Heart left ventricle (tissue), 16 donors: ENCODE measurements at regions not wholly inside any gene's neighbourhood (a gene's known extent, or its start where the extent isn't known, plus 50 kb on each side); places are given as distances from the start of the nearest gene placed in this dataset.

Experiments used
- ATAC-seq, 4 donors: fragments of 200-7000 bp; cut with Tn5 transposase; one replicate each; pipeline ENCODE4 v1.9.1; 2020 to 2022; ENCODE audit warnings: moderate library complexity in 4 of 4, mild to moderate bottlenecking in 3 of 4, moderate number of reproducible peaks in 1 of 4
- DNase-seq, 5 donors: peaks; one replicate each; pipeline ENCODE4 v3.0.0-alpha.2; 2020
- H3K27ac ChIP-seq, 12 donors: fragments of 200-600 bp; sonication (generic) in 4 of 12; one replicate each; pipeline versions ENCODE4 v1.5.0 to v1.8.0; 2016 to 2022; ENCODE audit warnings: mild to moderate bottlenecking in 2 of 12
- H3K27me3 ChIP-seq, 9 donors: fragments of 200-600 bp; sonication (generic) in 2 of 9; one replicate each; pipeline versions ENCODE4 v1.5.1 to v1.8.0; 2016 to 2022; ENCODE audit warnings: mild to moderate bottlenecking in 3 of 9
- H3K36me3 ChIP-seq, 9 donors: fragments of 200-600 bp; sonication (generic) in 2 of 9; one replicate each; pipeline versions ENCODE4 v1.5.0 to v1.8.0; 2018 to 2022; ENCODE audit warnings: mild to moderate bottlenecking in 2 of 9
- H3K4me1 ChIP-seq, 12 donors: fragments of 200-600 bp; sonication (generic) in 4 of 12; one replicate each; pipeline versions ENCODE4 v1.5.0 to v1.8.0; 2016 to 2022; ENCODE audit warnings: mild to moderate bottlenecking in 3 of 12
- H3K4me3 ChIP-seq, 12 donors: fragments of 200-600 bp; sonication (generic) in 4 of 12; one replicate each; pipeline versions ENCODE4 v1.5.0 to v1.8.0; 2017 to 2022; ENCODE audit warnings: mild to moderate bottlenecking in 9 of 12, moderate library complexity in 4 of 12
- H3K9me3 ChIP-seq, 12 donors: fragments of 200-600 bp; sonication (generic) in 4 of 12; one replicate each; pipeline versions ENCODE4 v1.5.0 to v1.8.0; 2016 to 2022; ENCODE audit warnings: mild to moderate bottlenecking in 1 of 12
- POLR2A ChIP-seq, 2 donors: fragments of 450-650 bp; IDR thresholded peaks; one replicate each; pipeline ENCODE4 v1.6.1; 2017; ENCODE audit warnings: antibody characterized with exemption in 2 of 2, mild to moderate bottlenecking in 2 of 2, moderate library complexity in 2 of 2
- WGBS, 4 donors: extraction: QIAGEN DNeasy Blood & Tissue Kit in 2 of 4; methylation state at CpG; one replicate each; pipeline versions ENCODE4 v1.1.5 to v1.1.7; 2013 to 2018; 5-methylcytosine and 5-hydroxymethylcytosine counted together
- intact Hi-C, 10 donors: fragments of 100-400 bp; cut with DNase I; formaldehyde crosslinking; loops; one replicate each; pipeline versions ENCODE4 v1.11.1 to v1.14.2; 2022
- TF ChIP-seq, protein P1 (sequence below), 12 donors: fragments of 200-600 bp; sonication (generic) in 4 of 12; IDR thresholded peaks; one replicate each; pipeline versions ENCODE4 v1.5.0 to v1.8.0; 2018 to 2022; ENCODE audit warnings: antibody characterized with exemption in 12 of 12, mild to moderate bottlenecking in 5 of 12
- donor health status: ischemic (EF 13 %, LVEDD 7.1; RV severe dilation, severe dysfunction).
- donor health status: healthy with polysubstance abuse.
- donor health status: DM: no; HTN: yes; CAD: no.
- donor health status: DM: no; HTN: no; CAD: no.
- donor health status: ischemic (EF 25% LVEDD 6.9; RV normal size, moderate dysfunction).
- donor health status: ischemic (EF 25% LVEDD 5.7; RV mildly dilated, moderate dysfunction).
- donor health status: healthy.
- donor health status: DM: yes; HTN: yes; CAD: no.
- donor health status: ischemic (EF 35%, LVEDD 5.7; RV mildly dilated, moderate dysfunction).
- donor health status: nonischemic (EF 11% LVEDD 7.7; RV severe dilation, severe dysfunction).
- donor health status: DM: yes; HTN: yes; CAD: no.
- donor health status: PGD.
- donor health status: ischemic (EF 29% LVEDD 5.4; RV normal size, mild dysfunction).
- donor health status: nonischemic (EF 23%, LVEDD 6.1; RV moderate dilation, normal function).

- ATAC-seq (no peak), DNase-seq (no peak)
- Histone ChIP-seq H3K4me3 (no peak overlapping the region), H3K27ac (peak overlapping the region in 5 of 12 donors; percentile 44 to 59 (median 52)), H3K9me3 (no peaks in the 10 kb centered on the region), H3K4me1 (peaks cover 0 to 6% (median 0%) of the 10 kb centered on the region in 12 donors), H3K36me3 (no peaks in the 10 kb centered on the region), H3K27me3 (no peaks in the 10 kb centered on the region)
- intact Hi-C loops, result no loop called here
- no peak for TF ChIP-seq POLR2A (IDR thresholded peaks at IDR 0.05)
- TF ChIP-seq, protein P1, sequence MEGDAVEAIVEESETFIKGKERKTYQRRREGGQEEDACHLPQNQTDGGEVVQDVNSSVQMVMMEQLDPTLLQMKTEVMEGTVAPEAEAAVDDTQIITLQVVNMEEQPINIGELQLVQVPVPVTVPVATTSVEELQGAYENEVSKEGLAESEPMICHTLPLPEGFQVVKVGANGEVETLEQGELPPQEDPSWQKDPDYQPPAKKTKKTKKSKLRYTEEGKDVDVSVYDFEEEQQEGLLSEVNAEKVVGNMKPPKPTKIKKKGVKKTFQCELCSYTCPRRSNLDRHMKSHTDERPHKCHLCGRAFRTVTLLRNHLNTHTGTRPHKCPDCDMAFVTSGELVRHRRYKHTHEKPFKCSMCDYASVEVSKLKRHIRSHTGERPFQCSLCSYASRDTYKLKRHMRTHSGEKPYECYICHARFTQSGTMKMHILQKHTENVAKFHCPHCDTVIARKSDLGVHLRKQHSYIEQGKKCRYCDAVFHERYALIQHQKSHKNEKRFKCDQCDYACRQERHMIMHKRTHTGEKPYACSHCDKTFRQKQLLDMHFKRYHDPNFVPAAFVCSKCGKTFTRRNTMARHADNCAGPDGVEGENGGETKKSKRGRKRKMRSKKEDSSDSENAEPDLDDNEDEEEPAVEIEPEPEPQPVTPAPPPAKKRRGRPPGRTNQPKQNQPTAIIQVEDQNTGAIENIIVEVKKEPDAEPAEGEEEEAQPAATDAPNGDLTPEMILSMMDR (IDR thresholded peaks at IDR 0.05), result no peak
- 58 to 70% (median 65%) methylated on average over 1 of the region's 1 CpG for WGBS, 4 donors
These were observed 279.8 kb downstream of the C1D start for GRCh38 chr2:67783026-67783425.

DNA sequence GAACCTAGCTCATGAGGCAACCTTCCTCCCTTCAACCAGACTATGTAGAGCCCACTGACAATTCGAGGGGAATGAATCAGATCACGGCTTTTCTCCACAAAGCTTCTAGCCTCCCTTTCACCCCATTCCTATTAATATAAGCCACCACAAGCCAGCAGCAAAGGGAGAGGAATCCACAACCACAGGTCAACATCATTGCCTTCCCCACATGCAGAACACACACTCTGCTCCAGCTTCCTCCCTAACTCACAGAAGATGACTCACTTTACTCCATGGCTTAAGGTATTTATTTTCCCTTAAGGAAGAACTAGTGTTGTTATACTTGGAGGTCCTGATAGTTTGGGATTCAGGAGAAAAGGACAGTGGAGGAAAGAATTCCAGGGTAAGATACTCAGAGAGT lies 272.2 kb downstream of the C1D start:
- Histone ChIP-seq H3K9me3 (no peaks in the 10 kb centered on the region), H3K4me3 (no peak overlapping the region), H3K4me1 (no peaks in the 10 kb centered on the region), H3K27ac (no peak overlapping the region), H3K27me3 (no peaks in the 10 kb centered on the region), H3K36me3 (no peaks in the 10 kb centered on the region)
- DNase-seq (no peak), ATAC-seq (no peak)
- intact Hi-C loops, result no loop called here
- TF ChIP-seq POLR2A (IDR thresholded peaks at IDR 0.05), result no peak
- TF ChIP-seq, protein P1 (IDR thresholded peaks at IDR 0.05), result no peak
- WGBS, 4 donors, result 66 to 81% (median 73%) methylated on average over 2 of the region's 2 CpGs

- Histone ChIP-seq H3K27ac (no peak overlapping the region), H3K4me3 (no peak overlapping the region), H3K27me3 (no peaks in the 10 kb centered on the region), H3K4me1 (no peaks in the 10 kb centered on the region), H3K36me3 (no peaks in the 10 kb centered on the region), H3K9me3 (no peaks in the 10 kb centered on the region)
- DNase-seq (no peak), ATAC-seq (no peak)
- WGBS, 4 donors, result 70 to 81% (median 79%) methylated on average over 4 of the region's 4 CpGs
- intact Hi-C loops, result no loop called here
- TF ChIP-seq, protein P1 (IDR thresholded peaks at IDR 0.05), result no peak
- TF ChIP-seq POLR2A (IDR thresholded peaks at IDR 0.05), result no peak
These were observed 270.6 kb downstream of the C1D start for GRCh38 chr2:67792191-67792590.

GRCh38 chr2:67792681-67793091 lies 270.1 kb downstream of the C1D start:
- Histone ChIP-seq H3K4me1 (peaks cover 0 to 3% (median 0%) of the 10 kb centered on the region in 12 donors), H3K4me3 (no peak overlapping the region), H3K9me3 (no peaks in the 10 kb centered on the region), H3K27ac (no peak overlapping the region), H3K36me3 (no peaks in the 10 kb centered on the region), H3K27me3 (no peaks in the 10 kb centered on the region)
- DNase-seq, result no peak
- WGBS, 4 donors, result 89 to 95% (median 94%) methylated on average over 8 of the region's 8 CpGs
- ATAC-seq, result no peak
- TF ChIP-seq POLR2A (IDR thresholded peaks at IDR 0.05), result no peak
- TF ChIP-seq, protein P1 (IDR thresholded peaks at IDR 0.05), result no peak
- intact Hi-C loops, result no loop called here
